GM12878 (cell line): ENCODE measurements at regions not wholly inside any gene's neighbourhood (a gene's known extent, or its start where the extent isn't known, plus 50 kb on each side); places are given as distances from the start of the nearest gene placed in this dataset.

Source experiments
- ATAC-seq: fragments of 200-7000 bp; cut with Tn5 transposase; 3 replicates; pipeline ENCODE4 v1.9.1; 2020; ENCODE audit warnings: mild to moderate bottlenecking, moderate library complexity
- BruUV-seq: library from RNA; stranded (reverse); fragments of 400-500 nt; replicated peaks from 2 replicates; lab custom pipeline; 2021; lab: Mats Ljungman, UMichigan
- CTCF ChIA-PET: fragments of 300-600 bp; sonication (Branson Sonifier 250); formaldehyde crosslinking; extraction: SDS; loops from one replicate; lab custom pipeline; 2021; ENCODE audit warnings: inconsistent platforms; lab: Yijun Ruan, JAX
- POLR2A ChIA-PET: fragments of 350-600 bp; formaldehyde crosslinking; extraction: SDS; loops from one replicate; lab custom pipeline; 2021; ENCODE audit warnings: inconsistent platforms; lab: Charles Lee
- RAD21 ChIA-PET: fragments of 300-600 bp; sonication (Branson Sonifier 250); formaldehyde crosslinking; loops from one replicate; lab custom pipeline; 2023; ENCODE audit warnings: antibody characterized with exemption; ENCODE audit not compliant: unreplicated experiment; lab: Charles Lee
- SMC1A ChIA-PET: fragments of 300-600 bp; sonication (Branson Sonifier 250); formaldehyde crosslinking; loops from one replicate; lab custom pipeline; 2023; ENCODE audit not compliant: unreplicated experiment, uncharacterized antibody; lab: Charles Lee
- DNase-seq: peaks from one replicate; pipeline ENCODE4 v3.0.0-alpha.2; 2011; ENCODE audit warnings: low read depth, low spot score
- FAIRE-seq: peaks from 3 replicates; lab custom pipeline; 2011; peaks lifted over from hg19 to GRCh38; lab: Jason Lieb, UNC
- H2AFZ ChIP-seq: 2 replicates; pipeline ENCODE4 v1.6.0; 2011; ENCODE audit warnings: low read depth, low read length, control low read depth; ENCODE audit not compliant: control insufficient read depth
- H3K27ac ChIP-seq: 2 replicates; pipeline ENCODE4 v1.5.1; 2011; ENCODE audit warnings: control low read depth; ENCODE audit not compliant: control insufficient read depth, insufficient read depth
- H3K27me3 ChIP-seq, 2 experiments: replicated peaks in 1 of 2; 2 replicates each; pipeline versions ENCODE4 v1.6.0 to v1.6.1; 2011; ENCODE audit warnings: low read length in 1 of 2; ENCODE audit not compliant: control insufficient read depth in 2 of 2, insufficient read depth in 2 of 2
- H3K36me3 ChIP-seq, 2 experiments: 2 replicates each; pipeline ENCODE4 v1.5.1; 2011; ENCODE audit warnings: low read length in 1 of 2; ENCODE audit not compliant: control insufficient read depth in 2 of 2, insufficient read depth in 2 of 2
- H3K4me1 ChIP-seq: 2 replicates; pipeline ENCODE4 v1.6.1; 2011; ENCODE audit warnings: mild to moderate bottlenecking, low read length, moderate library complexity, mixed read lengths; ENCODE audit not compliant: control insufficient read depth, insufficient read depth
- H3K4me2 ChIP-seq: 2 replicates; pipeline ENCODE4 v1.6.0; 2011; ENCODE audit warnings: control low read depth; ENCODE audit not compliant: control insufficient read depth, insufficient read depth
- H3K4me3 ChIP-seq: fragments of 200-600 bp; sonication (generic); 2 replicates; pipeline ENCODE4 v1.5.1; 2016
- H3K79me2 ChIP-seq: 2 replicates; pipeline ENCODE4 v1.6.0; 2011; ENCODE audit warnings: low read length; ENCODE audit not compliant: control insufficient read depth, insufficient read depth
- H3K9ac ChIP-seq: 2 replicates; pipeline ENCODE4 v1.8.0; 2011; ENCODE audit warnings: low read length, control low read depth, mixed read lengths; ENCODE audit not compliant: control insufficient read depth, insufficient read depth
- H3K9me3 ChIP-seq: replicated peaks from 3 replicates; pipeline ENCODE4 v1.5.1; 2011; ENCODE audit warnings: mild to moderate bottlenecking, low read length; ENCODE audit not compliant: control insufficient read depth, insufficient read depth
- H4K20me1 ChIP-seq: 2 replicates; pipeline ENCODE4 v1.6.0; 2011; ENCODE audit not compliant: control insufficient read depth, insufficient read depth
- BCLAF1 ChIP-seq: fragments of 450-650 bp; IDR thresholded peaks from 2 replicates; pipeline ENCODE4 v1.6.1; 2017; ENCODE audit warnings: antibody characterized with exemption, mild to moderate bottlenecking, moderate library complexity
- CTCF ChIP-seq, 3 experiments: IDR thresholded peaks in 2 of 3; conservative IDR thresholded peaks in 1 of 3; 2 replicates each; pipeline ENCODE4 v1.5.1; 2011; ENCODE audit warnings: low read depth in 3 of 3, low read length in 3 of 3, mild to moderate bottlenecking in 3 of 3, control low read depth in 2 of 3, moderate library complexity in 2 of 3, inconsistent platforms in 1 of 3, mixed read lengths in 1 of 3; ENCODE audit not compliant: control insufficient read depth in 2 of 3, insufficient read depth in 1 of 3; ENCODE audit errors: extremely low read depth in 1 of 3
- RELA ChIP-seq: fragments of 450-650 bp; IDR thresholded peaks from 2 replicates; pipeline ENCODE4 v1.8.0; 2014; ENCODE audit warnings: borderline replicate concordance; ENCODE audit not compliant: partially characterized antibody
- USF1 ChIP-seq: IDR thresholded peaks from 2 replicates; pipeline ENCODE4 v1.6.1; 2011; ENCODE audit warnings: borderline replicate concordance, low read depth, mild to moderate bottlenecking, moderate library complexity, mixed read lengths, low read length; ENCODE audit not compliant: insufficient read depth; ENCODE audit errors: extremely low read length
- whole genome bisulfite sequencing: methylation state at CpG from one replicate; pipeline ENCODE4 v1.1.6; 2016; ENCODE audit warnings: low lambda C conversion rate; ENCODE audit not compliant: insufficient replicate concordance, insufficient coverage; ENCODE audit errors: missing lambda C conversion rate; 5-methylcytosine and 5-hydroxymethylcytosine counted together
- in situ Hi-C: fragments of 300-500 bp; cut with MboI; formaldehyde crosslinking; loops from 9 replicates; pipeline ENCODE4 v1.14.3; 2018; ENCODE audit warnings: mixed read lengths
- intact Hi-C: fragments of 100-400 bp; cut with micrococcal nuclease; formaldehyde crosslinking; loops from one replicate; pipeline ENCODE4 v1.14.2; 2022; ENCODE audit not compliant: unreplicated experiment

- TF ChIP-seq CTCF (IDR thresholded peaks at IDR 0.05 in 2 of 3, conservative IDR thresholded peaks at IDR 0.05 in 1 of 3; ENCODE audit: control insufficient read depth in 2 of 3, extremely low read depth in 1 of 3, insufficient read depth in 1 of 3, low read depth in 3 of 3, low read length in 3 of 3), result no peak
- no peak for TF ChIP-seq USF1
- TF ChIP-seq, all 136 proteins: peak for 0
Measured at GRCh38 chr1:4066860-4067599, 167.0 kb upstream of the C1orf174 start (continued).

- ChIA-PET CTCF (no interaction called here), POLR2A (no interaction called here), SMC1A (no interaction called here), RAD21 (no interaction called here)
- H3K4me3 ChIP-seq, result no peak overlapping the region
- no peaks in the 10 kb centered on the region; the same call in 2 of the 3 replicates for H3K9me3 ChIP-seq
- no peak overlapping the region for H2AFZ ChIP-seq
- ATAC-seq (no peak), FAIRE-seq (no peak), DNase-seq (no peak)
- in situ Hi-C loops (no loop called here), intact Hi-C loops (no loop called here)
- no peaks in the 10 kb centered on the region for H3K27me3 ChIP-seq
- H3K27ac ChIP-seq, result no peak overlapping the region
- TF ChIP-seq BCLAF1, result no peak
- no peak for TF ChIP-seq RELA
- no peak overlapping the region for H3K9ac ChIP-seq
- H3K79me2 ChIP-seq, result no peaks in the 10 kb centered on the region
- H3K36me3 ChIP-seq, result no peaks in the 10 kb centered on the region
- no peaks in the 10 kb centered on the region for H4K20me1 ChIP-seq
- WGBS, result 6% methylated on average over 8 of the region's 8 CpGs
- H3K4me1 ChIP-seq, result no peaks in the 10 kb centered on the region
- no TSS peak for BruUV-seq
- H3K4me2 ChIP-seq, result no peak overlapping the region
Measured at GRCh38 chr1:4068076-4068475, 168.0 kb upstream of the C1orf174 start.
